ENCODE measurements at regions not wholly inside any gene's neighbourhood (a gene's known extent, or its start where the extent isn't known, plus 50 kb on each side); places are given as distances from the start of the nearest gene placed in this dataset.

- DNase-seq (ENCODE audit: extremely low read depth, low read depth) = no peak
Measured at GRCh38 chr10:29021591-29021990, 267.3 kb upstream of the LYZL1 start.

- no peak for DNase-seq (ENCODE audit: extremely low read depth, low read depth)
Measured at GRCh38 chr10:29022513-29022912, 266.4 kb upstream of the LYZL1 start.

GRCh38 chr10:29023678-29024077 lies 265.2 kb upstream of the LYZL1 start:
- no peak for DNase-seq (ENCODE audit: extremely low read depth, low read depth)

GRCh38 chr10:29026065-29026797 lies 262.6 kb upstream of the LYZL1 start:
- DNase-seq (ENCODE audit: extremely low read depth, low read depth) = no peak

GRCh38 chr10:29026802-29027580 lies 261.9 kb upstream of the LYZL1 start:
- DNase-seq (ENCODE audit: extremely low read depth, low read depth) = no peak

- DNase-seq (ENCODE audit: extremely low read depth, low read depth) = no peak
Measured at GRCh38 chr10:29028486-29028885, 260.4 kb upstream of the LYZL1 start.

- no peak for DNase-seq (ENCODE audit: extremely low read depth, low read depth)
Measured at GRCh38 chr10:29030900-29031299, 258.0 kb upstream of the LYZL1 start.

GRCh38 chr10:29032169-29032568 lies 256.7 kb upstream of the LYZL1 start:
- no peak for DNase-seq (ENCODE audit: extremely low read depth, low read depth)

- no peak for DNase-seq (ENCODE audit: extremely low read depth, low read depth)
Measured at GRCh38 chr10:29033311-29033940, 255.4 kb upstream of the LYZL1 start.

- DNase-seq (ENCODE audit: extremely low read depth, low read depth) = no peak
Measured at GRCh38 chr10:29034592-29034991, 254.3 kb upstream of the LYZL1 start.

- no peak for DNase-seq (ENCODE audit: extremely low read depth, low read depth)
Measured at GRCh38 chr10:29035721-29036120, 253.1 kb upstream of the LYZL1 start.

- DNase-seq (ENCODE audit: extremely low read depth, low read depth) = no peak
Measured at GRCh38 chr10:29037348-29038113, 251.3 kb upstream of the LYZL1 start.

- no peak for DNase-seq (ENCODE audit: extremely low read depth, low read depth)
Measured at GRCh38 chr10:29039091-29039490, 249.8 kb upstream of the LYZL1 start.

GRCh38 chr10:29039677-29040189 lies 249.1 kb upstream of the LYZL1 start:
- no peak for DNase-seq (ENCODE audit: extremely low read depth, low read depth)

- no peak for DNase-seq (ENCODE audit: extremely low read depth, low read depth)
Measured at GRCh38 chr10:29041616-29042015, 247.3 kb upstream of the LYZL1 start.

GRCh38 chr10:29048506-29048905 lies 240.4 kb upstream of the LYZL1 start:
- DNase-seq (ENCODE audit: extremely low read depth, low read depth) = no peak

- no peak for DNase-seq (ENCODE audit: extremely low read depth, low read depth)
Measured at GRCh38 chr10:29050081-29050480, 238.8 kb upstream of the LYZL1 start.

GRCh38 chr10:29055101-29055500 lies 233.8 kb upstream of the LYZL1 start:
- DNase-seq (ENCODE audit: extremely low read depth, low read depth) = no peak

GRCh38 chr10:29056729-29057128 lies 232.1 kb upstream of the LYZL1 start:
- DNase-seq (ENCODE audit: extremely low read depth, low read depth) = no peak

GRCh38 chr10:29057822-29058331 lies 231.0 kb upstream of the LYZL1 start:
- no peak for DNase-seq (ENCODE audit: extremely low read depth, low read depth)
